HG03469 (cell line): ENCODE measurements at regions not wholly inside any gene's neighbourhood (a gene's known extent, or its start where the extent isn't known, plus 50 kb on each side); places are given as distances from the start of the nearest gene placed in this dataset.

Experiments used
- ATAC-seq: cut with Tn5 transposase; IDR thresholded peaks from one replicate; pipeline ENCODE4 v1.9.1; 2021; ENCODE audit warnings: mild to moderate bottlenecking, moderate library complexity, moderate number of reproducible peaks; ENCODE audit not compliant: unreplicated experiment

GRCh38 chr11:131229221-131229620 is 141.2 kb upstream of the NTM start:
- ATAC-seq = no peak

DNA sequence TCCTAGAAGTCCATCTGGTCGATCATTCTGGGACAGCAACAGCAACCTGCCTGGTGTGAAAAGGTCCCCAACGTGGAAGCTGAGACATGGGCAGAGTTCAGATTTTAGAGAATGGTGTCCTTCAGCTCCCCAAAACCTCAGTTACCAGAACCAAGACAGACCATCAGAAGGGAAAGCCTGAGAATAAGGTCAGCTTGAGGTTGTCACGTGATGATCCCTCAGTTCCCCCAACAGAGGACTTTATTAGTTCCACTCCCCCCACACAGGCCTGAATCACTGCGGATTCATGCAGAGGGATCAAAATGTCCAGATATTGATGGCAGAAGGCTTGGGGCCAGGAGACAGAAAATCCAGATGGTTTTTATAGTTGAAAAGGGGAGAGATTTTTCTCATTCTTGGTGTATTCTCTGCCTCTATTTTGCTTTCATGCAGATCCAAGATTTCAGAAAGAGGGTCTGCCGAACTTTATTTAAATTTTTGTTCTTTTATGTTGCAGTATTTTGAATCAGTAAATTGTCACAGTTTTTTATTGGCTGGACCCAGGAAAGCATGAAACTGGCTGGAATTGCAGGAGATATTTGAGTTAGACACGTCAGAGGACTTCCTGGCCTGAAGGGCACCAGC is 139.0 kb upstream of the NTM start:
- no peak for ATAC-seq

DNA sequence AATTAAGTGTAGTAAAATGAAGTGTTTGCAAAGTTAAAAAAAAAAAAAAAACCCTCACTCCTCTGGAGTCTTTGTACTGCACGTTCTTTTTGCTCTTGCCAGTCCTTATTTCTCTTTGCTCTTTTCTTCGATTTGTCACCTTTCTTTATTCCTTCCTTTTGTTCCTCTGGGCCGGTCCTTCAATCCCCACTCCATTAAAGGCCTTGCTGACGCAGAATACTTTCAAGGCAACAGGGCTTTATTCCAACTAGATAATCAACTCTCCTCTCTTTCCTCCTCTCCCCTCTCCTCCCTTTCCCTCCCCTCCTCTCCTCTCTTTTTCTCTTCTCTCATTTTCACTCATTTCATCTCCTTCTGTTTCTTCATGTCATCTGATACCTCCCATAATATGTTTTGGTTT is 138.2 kb upstream of the NTM start:
- no peak for ATAC-seq

- no peak for ATAC-seq
These were observed 136.2 kb upstream of the NTM start for GRCh38 chr11:131234221-131234620.

GRCh38 chr11:131235328-131236298 is 134.8 kb upstream of the NTM start:
- no peak for ATAC-seq

GRCh38 chr11:131240421-131240820 is 130.0 kb upstream of the NTM start:
- ATAC-seq = no peak

- ATAC-seq = no peak
These were observed 127.9 kb upstream of the NTM start for GRCh38 chr11:131242476-131243000.

- no peak for ATAC-seq
These were observed 124.3 kb upstream of the NTM start for GRCh38 chr11:131246156-131246555.

DNA sequence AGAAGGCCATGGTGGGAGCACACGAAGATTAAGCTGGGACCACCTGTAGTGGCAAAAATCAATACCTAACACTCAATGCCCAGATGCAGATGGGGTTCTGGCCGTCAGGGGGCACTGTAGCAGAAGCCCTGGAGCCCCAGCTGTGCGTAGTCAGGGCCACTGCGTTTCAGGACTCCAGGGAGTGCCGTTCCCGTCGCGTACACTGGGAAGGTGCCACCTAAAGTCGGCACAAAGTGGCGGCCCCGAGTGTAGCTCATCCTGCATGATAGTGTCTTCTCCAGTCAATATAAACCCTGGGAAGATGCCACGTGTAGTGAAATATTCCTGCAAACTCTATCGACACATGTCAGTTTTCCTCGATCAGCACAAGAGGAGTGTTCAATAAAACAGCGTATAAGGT is 123.8 kb upstream of the NTM start:
- ATAC-seq = no peak

- ATAC-seq = no peak
These were observed 121.8 kb upstream of the NTM start for GRCh38 chr11:131248588-131248987.

GRCh38 chr11:131253142-131253655 is 117.2 kb upstream of the NTM start:
- ATAC-seq = no peak

DNA sequence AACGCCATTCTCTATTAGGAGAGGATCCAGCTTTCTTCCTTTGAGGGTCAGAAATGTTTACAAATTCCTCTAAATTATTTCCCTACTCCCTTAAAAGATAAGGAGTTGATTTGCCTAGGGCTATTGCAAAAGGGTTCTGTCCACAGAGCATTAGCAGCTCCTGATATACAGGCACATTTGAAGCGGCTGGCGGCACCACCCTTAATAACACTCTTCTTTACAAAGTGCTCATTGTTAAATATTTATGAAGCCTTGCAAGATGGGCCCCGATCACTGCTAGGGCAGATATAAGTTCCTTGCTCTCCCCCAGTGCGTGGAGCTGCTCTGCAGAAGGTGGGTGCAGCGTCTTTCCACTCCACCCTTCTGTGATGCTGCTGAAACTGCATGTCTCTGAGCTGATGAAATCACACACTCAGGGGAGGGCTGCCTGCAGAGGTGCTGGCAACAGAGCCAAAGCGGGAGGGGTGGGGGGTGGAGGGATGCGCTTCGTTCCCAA is 116.7 kb upstream of the NTM start:
- no peak for ATAC-seq

DNA sequence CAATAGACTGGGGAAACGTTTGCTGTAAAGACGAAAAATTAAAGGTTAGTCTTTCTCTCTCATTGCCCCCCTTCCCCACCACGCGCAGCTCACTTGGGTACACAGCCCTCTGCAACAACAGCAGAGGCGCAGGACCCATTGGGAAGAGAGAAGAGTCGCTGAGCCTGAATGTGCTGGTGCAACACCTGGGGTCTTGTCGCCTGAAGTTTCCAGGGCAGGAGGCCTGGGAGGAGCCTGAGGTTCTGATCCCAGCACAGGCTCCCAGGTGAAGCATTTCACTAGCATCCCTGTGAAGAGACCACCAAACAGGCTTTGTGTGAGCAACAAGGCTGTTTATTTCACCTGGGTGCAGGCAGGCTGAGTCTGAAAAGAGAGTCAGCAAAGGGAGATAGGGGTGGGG is 116.2 kb upstream of the NTM start:
- ATAC-seq = no peak

GRCh38 chr11:131274233-131274632 is 96.2 kb upstream of the NTM start:
- no peak for ATAC-seq

DNA sequence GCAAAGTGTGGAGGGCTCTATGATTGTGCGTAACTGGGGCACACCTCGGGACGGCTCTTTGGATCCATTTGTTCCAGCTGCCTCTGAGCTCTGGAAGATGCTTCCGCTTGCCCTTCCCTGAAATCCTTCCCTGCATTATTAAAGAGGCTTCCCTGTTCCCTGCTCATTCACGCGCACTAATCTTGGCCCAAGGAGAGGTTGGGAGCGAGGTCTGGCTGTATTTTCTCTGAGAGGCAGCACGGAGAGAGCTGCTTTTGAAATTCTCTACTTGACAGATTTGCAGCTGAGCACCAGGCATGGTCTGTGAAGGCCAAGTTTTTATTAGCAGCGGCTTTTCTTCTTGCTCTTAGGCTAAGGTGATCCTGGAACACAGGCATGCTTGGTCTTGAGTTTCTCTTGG is 94.8 kb upstream of the NTM start:
- no peak for ATAC-seq

DNA sequence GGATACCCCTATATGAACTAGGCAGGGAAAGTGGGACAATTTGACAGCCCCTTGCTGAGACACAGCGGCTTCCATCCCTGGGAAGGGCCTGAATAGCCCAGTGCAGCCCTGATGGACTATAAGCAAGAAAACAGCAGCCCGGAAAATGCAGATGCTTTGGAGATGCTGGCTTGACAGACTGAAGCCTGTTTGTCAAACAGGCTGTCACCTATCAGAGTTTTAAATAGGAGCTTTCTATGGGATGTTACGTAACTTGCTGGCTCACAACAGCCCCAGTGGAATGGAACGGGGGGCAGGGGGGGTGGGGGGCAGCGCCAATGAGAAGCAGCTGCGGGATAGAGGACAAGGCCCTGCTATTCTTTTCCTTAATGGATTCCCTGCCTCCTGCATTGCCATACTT is 91.9 kb upstream of the NTM start:
- no peak for ATAC-seq

GRCh38 chr11:131279654-131280384 is 90.6 kb upstream of the NTM start:
- no peak for ATAC-seq

DNA sequence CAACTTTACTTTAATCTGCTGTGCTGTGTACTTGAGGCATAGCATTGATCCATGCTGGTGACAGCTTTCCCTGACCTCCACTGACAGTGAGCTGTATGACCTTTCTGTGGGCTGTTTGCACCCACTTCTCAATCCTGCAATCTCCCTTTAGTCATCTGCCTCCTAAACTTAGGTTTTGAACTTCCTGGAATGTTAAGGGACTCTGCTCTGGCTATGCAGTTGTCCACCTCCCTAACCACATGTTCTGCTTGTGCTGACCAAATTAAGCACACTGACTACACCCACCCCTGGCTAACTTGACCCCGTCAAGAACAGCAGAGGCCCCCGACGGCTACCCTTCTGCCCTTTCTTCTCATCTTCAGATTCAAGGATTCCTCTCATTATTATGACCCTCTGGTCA is 89.1 kb upstream of the NTM start:
- no peak for ATAC-seq

GRCh38 chr11:131284041-131284440 is 86.4 kb upstream of the NTM start:
- ATAC-seq = no peak

DNA sequence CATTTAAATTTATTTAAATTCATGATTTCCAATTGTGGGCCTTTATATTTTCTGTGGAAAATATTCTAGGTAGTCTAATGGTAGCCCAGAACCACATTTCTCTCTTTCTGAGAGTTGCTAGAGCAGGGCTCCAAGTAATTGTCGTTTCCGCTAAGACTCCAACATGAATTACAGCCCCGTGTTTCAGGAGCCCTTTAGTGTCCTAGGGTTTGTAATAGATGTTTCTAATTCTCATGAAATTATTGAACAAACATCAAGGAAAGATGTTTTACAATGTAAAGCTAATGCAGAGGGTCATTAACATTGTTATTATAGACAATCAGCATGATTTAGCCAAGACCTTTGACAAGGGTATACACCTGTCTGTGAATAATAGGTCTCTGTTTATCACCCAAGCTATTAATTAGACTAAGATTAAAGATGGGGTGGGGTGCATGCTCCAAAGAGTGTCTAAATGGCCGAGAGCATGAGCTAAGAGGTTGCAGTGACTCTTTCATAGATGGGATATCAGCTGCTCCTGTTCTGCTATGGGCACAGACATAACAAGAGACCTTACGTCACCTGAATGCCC is 81.8 kb upstream of the NTM start:
- no peak for ATAC-seq

DNA sequence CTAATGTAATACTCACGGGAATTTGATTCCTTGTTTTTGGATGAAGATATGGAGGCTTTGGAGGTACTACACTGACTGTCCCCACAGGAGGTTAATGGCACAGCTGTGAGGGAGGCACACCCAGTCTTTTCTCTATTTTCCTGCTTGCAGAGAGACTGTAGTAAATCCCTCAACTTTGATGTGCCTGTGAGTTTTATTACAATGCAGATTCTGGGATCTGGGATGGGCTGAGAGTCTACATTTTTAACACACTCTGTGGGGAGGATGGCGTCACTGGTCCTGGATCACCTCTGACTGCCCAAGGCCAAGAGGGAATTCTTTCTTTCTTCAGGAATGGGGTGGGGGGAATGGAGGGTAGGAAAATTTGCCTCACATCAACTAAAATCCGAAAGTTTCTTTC is 80.2 kb upstream of the NTM start:
- no peak for ATAC-seq
